ENCODE measurements at regions not wholly inside any gene's neighbourhood (a gene's known extent, or its start where the extent isn't known, plus 50 kb on each side); places are given as distances from the start of the nearest gene placed in this dataset.

- no peak for DNase-seq
Observed at GRCh38 chr10:128322106-128322505, 195.9 kb upstream of the MKI67 start.

GRCh38 chr10:128322950-128323349, 196.7 kb upstream of the MKI67 start:
- no peak for DNase-seq

GRCh38 chr10:128324058-128324827, 198.0 kb upstream of the MKI67 start:
- no peak for DNase-seq

- DNase-seq, result no peak
Observed at GRCh38 chr10:128325788-128326187, 199.6 kb upstream of the MKI67 start.

GRCh38 chr10:128326251-128326650, 200.0 kb upstream of the MKI67 start:
- no peak for DNase-seq

- DNase-seq, result no peak
Observed at GRCh38 chr10:128326851-128327250, 200.6 kb upstream of the MKI67 start.

- DNase-seq, result no peak
Observed at GRCh38 chr10:128336401-128336800, 210.2 kb upstream of the MKI67 start.

- no peak for DNase-seq
Observed at GRCh38 chr10:128337860-128338378, 211.7 kb upstream of the MKI67 start.

GRCh38 chr10:128338951-128339350, 212.7 kb upstream of the MKI67 start:
- no peak for DNase-seq

GRCh38 chr10:128339753-128340152, 213.5 kb upstream of the MKI67 start:
- no peak for DNase-seq

- DNase-seq, result no peak
Observed at GRCh38 chr10:128345353-128345752, 219.1 kb upstream of the MKI67 start.

- DNase-seq, result no peak
Observed at GRCh38 chr10:128360783-128361182, 234.6 kb upstream of the MKI67 start.

- no peak for DNase-seq
Observed at GRCh38 chr10:128361487-128361886, 235.3 kb upstream of the MKI67 start.

GRCh38 chr10:128362514-128362913, 236.3 kb upstream of the MKI67 start:
- no peak for DNase-seq

- no peak for DNase-seq
Observed at GRCh38 chr10:128364631-128365030, 238.4 kb upstream of the MKI67 start.

- DNase-seq, result no peak
Observed at GRCh38 chr10:128365156-128365725, 239.0 kb upstream of the MKI67 start.

- DNase-seq, result no peak
Observed at GRCh38 chr10:128367807-128368206, 241.6 kb upstream of the MKI67 start.

- no peak for DNase-seq
Observed at GRCh38 chr10:128369101-128369650, 243.0 kb upstream of the MKI67 start.

- DNase-seq, result no peak
Observed at GRCh38 chr10:128373071-128373749, 247.0 kb upstream of the MKI67 start.

GRCh38 chr10:128373831-128374230, 247.6 kb upstream of the MKI67 start:
- no peak for DNase-seq

GRCh38 chr10:128375171-128375570, 248.9 kb upstream of the MKI67 start:
- DNase-seq, result no peak

GRCh38 chr10:128377364-128377987, 251.3 kb upstream of the MKI67 start:
- no peak for DNase-seq

GRCh38 chr10:128377988-128378387, 251.8 kb upstream of the MKI67 start:
- DNase-seq, result no peak

All from NCI-H1105 (cell line).